Parathyroid adenoma (tissue), 2 donors: ENCODE measurements at regions not wholly inside any gene's neighbourhood (a gene's known extent, or its start where the extent isn't known, plus 50 kb on each side); places are given as distances from the start of the nearest gene placed in this dataset.

Experiments
- H2AFZ ChIP-seq: fragments of 300-600 bp; sonication (generic); one replicate; pipeline ENCODE4 v1.7.0; 2017; ENCODE audit warnings: antibody characterized with exemption, mild to moderate bottlenecking
- H3K27ac ChIP-seq: fragments of 300-600 bp; sonication (generic); one replicate; pipeline ENCODE4 v1.7.0; 2017
- H3K27me3 ChIP-seq: fragments of 300-600 bp; sonication (generic); one replicate; pipeline ENCODE4 v1.7.0; 2017; ENCODE audit warnings: low read length; ENCODE audit not compliant: control insufficient read depth, insufficient read depth
- H3K36me3 ChIP-seq: fragments of 300-600 bp; sonication (generic); one replicate; pipeline ENCODE4 v1.7.0; 2017; ENCODE audit warnings: low read length; ENCODE audit not compliant: control insufficient read depth, insufficient read depth
- H3K4me1 ChIP-seq: fragments of 300-600 bp; sonication (generic); one replicate; pipeline ENCODE4 v1.7.0; 2017; ENCODE audit warnings: control low read depth
- H3K4me2 ChIP-seq: fragments of 300-600 bp; sonication (generic); one replicate; pipeline ENCODE4 v1.7.0; 2017; ENCODE audit warnings: low read length
- H3K4me3 ChIP-seq: fragments of 300-600 bp; sonication (generic); one replicate; pipeline ENCODE4 v1.7.0; 2017; ENCODE audit warnings: low read depth, low read length
- H3K79me2 ChIP-seq: fragments of 300-600 bp; sonication (generic); one replicate; pipeline ENCODE4 v1.7.0; 2017; ENCODE audit warnings: control low read depth
- H3K9ac ChIP-seq: fragments of 300-600 bp; sonication (generic); one replicate; pipeline ENCODE4 v1.7.0; 2017; ENCODE audit warnings: mild to moderate bottlenecking
- H3K9me3 ChIP-seq: fragments of 300-600 bp; sonication (generic); one replicate; pipeline ENCODE4 v1.7.0; 2017; ENCODE audit warnings: low read length; ENCODE audit not compliant: control insufficient read depth
- TF ChIP-seq, protein P1 (sequence below): fragments of 300-600 bp; sonication (generic); IDR thresholded peaks from one replicate; pipeline ENCODE4 v1.7.0; 2017; ENCODE audit warnings: antibody characterized with exemption, mild to moderate bottlenecking
- donor health status: primary hyperparathyroidism.

DNA sequence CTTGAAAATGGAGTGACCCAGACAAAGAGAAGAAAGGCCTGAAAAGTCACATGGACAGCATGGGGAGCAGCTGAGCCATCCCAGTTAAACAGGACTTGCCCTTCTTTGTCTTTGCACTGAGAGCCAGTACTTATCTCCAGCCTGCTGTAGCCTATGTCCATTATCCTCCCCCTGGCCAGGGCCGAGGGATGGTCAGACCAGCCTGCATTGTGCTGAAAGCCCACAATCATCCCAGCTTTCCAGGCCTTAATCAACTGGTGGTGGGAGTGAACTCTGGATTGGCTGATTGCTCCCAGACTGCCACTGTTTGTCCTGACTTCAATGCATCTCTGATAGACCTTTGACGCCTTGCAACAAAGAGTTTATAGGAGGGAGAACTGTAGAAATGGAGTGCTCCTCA is 453.1 kb downstream of the EPHA5 start:
- Histone ChIP-seq H3K9me3 (no peaks in the 10 kb centered on the region), H3K4me2 (no peak overlapping the region), H2AFZ (no peak overlapping the region), H3K27ac (no peak overlapping the region), H3K79me2 (no peaks in the 10 kb centered on the region), H3K4me1 (no peaks in the 10 kb centered on the region), H3K4me3 (no peak overlapping the region), H3K9ac (no peak overlapping the region), H3K27me3 (no peaks in the 10 kb centered on the region), H3K36me3 (no peaks in the 10 kb centered on the region)
- TF ChIP-seq, protein P1, sequence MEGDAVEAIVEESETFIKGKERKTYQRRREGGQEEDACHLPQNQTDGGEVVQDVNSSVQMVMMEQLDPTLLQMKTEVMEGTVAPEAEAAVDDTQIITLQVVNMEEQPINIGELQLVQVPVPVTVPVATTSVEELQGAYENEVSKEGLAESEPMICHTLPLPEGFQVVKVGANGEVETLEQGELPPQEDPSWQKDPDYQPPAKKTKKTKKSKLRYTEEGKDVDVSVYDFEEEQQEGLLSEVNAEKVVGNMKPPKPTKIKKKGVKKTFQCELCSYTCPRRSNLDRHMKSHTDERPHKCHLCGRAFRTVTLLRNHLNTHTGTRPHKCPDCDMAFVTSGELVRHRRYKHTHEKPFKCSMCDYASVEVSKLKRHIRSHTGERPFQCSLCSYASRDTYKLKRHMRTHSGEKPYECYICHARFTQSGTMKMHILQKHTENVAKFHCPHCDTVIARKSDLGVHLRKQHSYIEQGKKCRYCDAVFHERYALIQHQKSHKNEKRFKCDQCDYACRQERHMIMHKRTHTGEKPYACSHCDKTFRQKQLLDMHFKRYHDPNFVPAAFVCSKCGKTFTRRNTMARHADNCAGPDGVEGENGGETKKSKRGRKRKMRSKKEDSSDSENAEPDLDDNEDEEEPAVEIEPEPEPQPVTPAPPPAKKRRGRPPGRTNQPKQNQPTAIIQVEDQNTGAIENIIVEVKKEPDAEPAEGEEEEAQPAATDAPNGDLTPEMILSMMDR = no peak

DNA sequence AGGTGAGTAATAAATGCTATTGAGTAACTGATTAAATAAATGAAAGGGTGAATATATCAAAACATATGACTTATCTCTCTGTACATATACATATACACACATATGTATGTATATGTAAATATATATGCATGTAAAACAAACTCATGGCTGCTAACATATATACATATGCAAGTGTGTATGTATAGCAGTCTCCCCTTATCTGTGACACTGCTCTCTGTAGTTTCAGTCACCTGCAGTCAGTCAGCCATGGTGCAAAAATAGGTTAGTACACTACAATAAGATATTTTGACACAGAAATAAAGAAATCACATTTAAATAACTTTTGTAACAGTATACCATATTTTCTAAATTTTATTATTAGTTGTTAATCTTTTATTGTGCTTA is 467.4 kb downstream of the EPHA5 start:
- H2AFZ ChIP-seq = no peak overlapping the region
- H3K79me2 ChIP-seq = no peaks in the 10 kb centered on the region
- no peak overlapping the region for H3K4me2 ChIP-seq
- H3K27me3 ChIP-seq = no peaks in the 10 kb centered on the region
- H3K4me3 ChIP-seq = no peak overlapping the region
- no peaks in the 10 kb centered on the region for H3K4me1 ChIP-seq
- no peaks in the 10 kb centered on the region for H3K36me3 ChIP-seq
- no peaks in the 10 kb centered on the region for H3K9me3 ChIP-seq
- no peak overlapping the region for H3K9ac ChIP-seq
- TF ChIP-seq, protein P1 = no peak
- H3K27ac ChIP-seq = no peak overlapping the region

DNA sequence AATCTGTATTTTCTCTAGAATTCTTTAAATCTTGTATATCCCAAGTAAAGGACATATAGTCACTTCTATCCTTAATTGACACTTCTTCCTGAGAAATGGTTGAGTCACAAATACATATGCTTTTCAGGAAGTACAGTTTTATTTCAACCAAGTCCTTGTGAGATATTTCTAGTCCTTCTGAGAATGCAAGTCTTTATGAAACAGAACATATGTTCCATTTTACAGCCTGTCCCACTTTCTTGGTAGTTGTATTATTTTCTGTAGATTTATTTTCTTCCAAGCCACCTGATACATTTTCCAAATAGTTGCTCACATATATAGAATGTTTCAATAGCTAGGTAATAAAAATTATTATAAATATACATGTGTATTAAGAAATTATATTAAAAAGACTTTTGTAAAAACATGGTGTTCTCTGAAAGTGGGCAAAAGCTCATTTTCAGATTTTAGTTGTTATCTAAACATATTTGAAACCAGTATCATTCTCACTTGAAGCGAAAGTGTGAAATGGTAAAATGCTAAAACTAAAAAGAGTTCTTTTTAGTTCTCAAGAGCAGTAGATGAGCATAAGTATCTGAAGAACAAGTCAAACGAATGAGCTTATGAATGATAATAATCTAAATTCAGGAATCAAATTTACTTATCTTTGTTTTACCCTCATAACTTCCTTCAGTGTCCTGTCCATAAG is 468.0 kb downstream of the EPHA5 start:
- Histone ChIP-seq H3K4me2 (no peak overlapping the region), H3K36me3 (no peaks in the 10 kb centered on the region), H3K9me3 (no peaks in the 10 kb centered on the region), H2AFZ (no peak overlapping the region), H3K27ac (no peak overlapping the region), H3K9ac (no peak overlapping the region), H3K4me3 (no peak overlapping the region), H3K27me3 (no peaks in the 10 kb centered on the region), H3K4me1 (no peaks in the 10 kb centered on the region), H3K79me2 (no peaks in the 10 kb centered on the region)
- TF ChIP-seq, protein P1 = no peak

DNA sequence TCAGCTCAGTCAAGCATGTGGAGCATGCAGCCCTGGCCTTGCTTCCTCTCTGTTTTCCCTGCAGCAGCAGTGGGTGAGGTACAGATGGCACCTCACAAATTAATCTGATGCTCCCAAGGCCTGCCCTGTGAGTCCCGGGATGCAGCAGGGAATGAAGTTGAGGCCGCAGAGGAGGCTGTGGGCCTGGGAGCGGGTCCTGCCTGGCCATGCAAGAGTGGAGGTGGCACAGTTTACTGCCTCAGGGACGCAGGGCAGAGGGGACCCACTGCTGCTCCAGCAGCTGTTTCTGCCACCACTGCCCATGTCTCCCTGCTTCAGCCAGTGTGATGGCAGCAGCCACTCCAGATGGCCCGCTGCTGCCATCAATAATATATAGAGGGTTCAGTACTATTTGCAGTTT is 474.6 kb downstream of the EPHA5 start:
- Histone ChIP-seq H3K79me2 (no peaks in the 10 kb centered on the region), H3K4me2 (no peak overlapping the region), H3K4me1 (no peaks in the 10 kb centered on the region), H3K9me3 (no peaks in the 10 kb centered on the region), H3K27me3 (no peaks in the 10 kb centered on the region), H3K27ac (no peak overlapping the region), H2AFZ (no peak overlapping the region), H3K36me3 (no peaks in the 10 kb centered on the region), H3K4me3 (no peak overlapping the region), H3K9ac (no peak overlapping the region)
- TF ChIP-seq, protein P1 = no peak

DNA sequence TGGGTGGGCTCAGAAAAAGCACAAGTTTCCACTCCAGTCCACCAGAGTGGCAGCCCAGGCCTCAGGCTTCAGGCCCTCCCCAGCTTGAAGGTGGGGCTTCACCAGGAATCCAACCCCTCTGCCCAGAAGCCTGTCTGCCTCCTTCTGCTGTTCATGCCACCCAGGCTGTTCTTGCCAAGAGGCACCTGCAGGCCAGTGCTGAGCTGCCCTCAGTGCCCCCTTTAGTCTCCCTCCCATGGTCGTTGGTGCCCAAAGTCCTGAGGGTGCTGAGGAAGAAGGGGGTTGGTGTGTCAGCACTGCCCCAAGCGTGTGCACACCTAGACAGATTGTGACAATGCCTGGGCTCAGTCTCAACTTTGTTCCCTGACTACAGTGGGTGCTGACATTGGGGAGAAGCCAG is 475.3 kb downstream of the EPHA5 start:
- H3K9me3 ChIP-seq = no peaks in the 10 kb centered on the region
- no peak overlapping the region for H3K4me3 ChIP-seq
- TF ChIP-seq, protein P1 = no peak
- no peaks in the 10 kb centered on the region for H3K27me3 ChIP-seq
- H3K36me3 ChIP-seq = no peaks in the 10 kb centered on the region
- H3K4me1 ChIP-seq = no peaks in the 10 kb centered on the region
- H3K27ac ChIP-seq = no peak overlapping the region
- no peak overlapping the region for H3K9ac ChIP-seq
- H2AFZ ChIP-seq = no peak overlapping the region
- no peak overlapping the region for H3K4me2 ChIP-seq
- H3K79me2 ChIP-seq = no peaks in the 10 kb centered on the region
